ENCODE measurements at regions not wholly inside any gene's neighbourhood (a gene's known extent, or its start where the extent isn't known, plus 50 kb on each side); places are given as distances from the start of the nearest gene placed in this dataset.

DNA sequence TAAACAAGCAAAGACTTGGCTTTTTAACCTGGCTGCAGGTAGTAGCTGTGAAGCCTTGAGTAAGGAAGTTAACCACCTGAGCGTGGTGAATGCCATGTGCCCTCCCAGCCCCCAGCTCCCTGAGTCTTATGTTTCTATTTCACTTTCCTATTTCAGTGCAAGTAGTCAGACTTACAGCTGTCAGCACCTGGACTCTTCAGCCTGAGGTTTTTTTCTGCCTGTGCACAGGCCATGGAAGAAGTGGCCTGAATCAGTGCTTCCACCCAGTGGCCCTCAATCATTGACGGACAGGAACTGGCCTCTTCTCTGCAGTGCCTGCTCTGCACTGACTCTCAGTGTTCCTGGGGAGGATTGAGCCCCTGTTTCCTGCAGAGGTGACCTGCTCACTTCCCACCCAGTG is 796.4 kb downstream of the MED13L start:
- no peak for TF ChIP-seq CTCF (IDR thresholded peaks at IDR 0.05; ENCODE audit: low read depth, low read length)
- no peak overlapping the region for H3K4me3 ChIP-seq (replicated peaks in 1 of 2; ENCODE audit: low read depth in 2 of 2, low read length in 2 of 2)
- no peak for DNase-seq (ENCODE audit: low read depth in 2 of 2)

DNA sequence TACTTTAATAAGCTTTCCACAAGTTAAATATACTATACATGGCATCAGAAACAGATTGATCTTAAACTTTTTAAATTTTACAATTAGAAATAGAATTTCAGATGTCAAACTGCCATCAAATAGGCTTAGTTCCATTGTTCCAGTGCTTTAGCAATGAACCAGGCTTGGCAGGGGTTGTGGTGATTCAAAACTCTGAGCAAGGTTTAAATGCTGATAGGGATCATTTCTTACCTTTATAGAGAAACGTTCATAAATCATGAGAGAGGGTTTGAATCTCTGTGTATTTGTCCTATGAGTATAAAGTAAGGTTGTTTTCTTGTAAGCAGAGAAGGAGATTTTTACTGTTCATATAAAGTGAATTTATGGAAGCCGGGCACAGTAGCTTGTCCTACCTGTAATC is 794.5 kb upstream of the TBX3 start:
- DNase-seq (ENCODE audit: low read depth in 2 of 2), result no peak
- no peak for TF ChIP-seq CTCF (IDR thresholded peaks at IDR 0.05; ENCODE audit: low read depth, low read length)
- H3K4me3 ChIP-seq (replicated peaks in 1 of 2; ENCODE audit: low read depth in 2 of 2, low read length in 2 of 2), result no peak overlapping the region

DNA sequence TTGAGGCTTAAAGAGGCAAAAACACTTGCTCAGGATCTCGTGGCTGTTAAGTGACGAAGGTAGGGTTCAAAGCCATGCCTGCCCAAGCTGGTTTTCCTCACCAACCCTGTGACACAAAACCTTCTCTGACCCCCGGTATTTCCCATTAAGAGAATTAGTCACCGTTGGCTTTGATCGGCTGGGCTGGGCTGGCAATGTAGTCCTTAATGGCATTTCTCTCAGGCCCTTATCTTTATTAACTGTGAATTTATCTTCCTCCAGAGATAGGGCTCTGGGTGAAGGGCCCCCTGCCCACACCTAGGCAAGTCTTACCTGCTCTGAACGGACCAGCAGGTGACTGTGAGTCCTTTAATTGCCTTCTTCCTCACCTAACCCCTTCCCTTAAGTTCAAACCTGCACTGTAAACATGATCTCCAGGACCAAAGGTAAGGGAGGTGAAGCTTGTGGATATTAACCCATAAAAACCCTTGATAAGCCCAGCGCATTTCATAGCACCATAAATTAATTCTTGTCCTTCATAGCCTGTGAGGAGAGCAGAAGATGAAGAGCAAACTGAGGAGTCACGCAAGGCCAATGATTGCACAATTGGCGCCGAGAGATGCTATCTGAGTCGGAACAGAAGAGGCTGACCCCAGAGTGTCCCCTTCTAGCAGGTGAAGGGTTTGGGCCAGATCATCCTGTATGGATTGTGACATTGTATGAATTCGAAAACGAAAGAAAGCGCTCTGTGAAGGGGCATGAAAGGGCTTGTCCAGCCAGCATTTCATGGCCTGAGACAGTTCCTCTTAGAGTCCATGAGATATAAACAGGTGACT is 790.8 kb upstream of the TBX3 start:
- no peak overlapping the region for H3K4me3 ChIP-seq (replicated peaks in 1 of 2; ENCODE audit: low read depth in 2 of 2, low read length in 2 of 2)
- TF ChIP-seq CTCF (IDR thresholded peaks at IDR 0.05; ENCODE audit: low read depth, low read length), result no peak

GRCh38 chr12:115473257-115473956 is 789.4 kb upstream of the TBX3 start:
- no peak for TF ChIP-seq CTCF (IDR thresholded peaks at IDR 0.05; ENCODE audit: low read depth, low read length)
- no peak overlapping the region for H3K4me3 ChIP-seq (replicated peaks in 1 of 2; ENCODE audit: low read depth in 2 of 2, low read length in 2 of 2)
- DNase-seq (ENCODE audit: low read depth in 2 of 2), result no peak

More for the DNA sequence above, 790.8 kb upstream of the TBX3 start:
- DNase-seq (ENCODE audit: low read depth in 2 of 2), result no peak

- DNase-seq (ENCODE audit: low read depth in 2 of 2), result no peak
- no peak overlapping the region for H3K4me3 ChIP-seq (replicated peaks in 1 of 2; ENCODE audit: low read depth in 2 of 2, low read length in 2 of 2)
- no peak for TF ChIP-seq CTCF (IDR thresholded peaks at IDR 0.05; ENCODE audit: low read depth, low read length)
Observed at GRCh38 chr12:115472852-115473251, 788.9 kb upstream of the TBX3 start.

DNA sequence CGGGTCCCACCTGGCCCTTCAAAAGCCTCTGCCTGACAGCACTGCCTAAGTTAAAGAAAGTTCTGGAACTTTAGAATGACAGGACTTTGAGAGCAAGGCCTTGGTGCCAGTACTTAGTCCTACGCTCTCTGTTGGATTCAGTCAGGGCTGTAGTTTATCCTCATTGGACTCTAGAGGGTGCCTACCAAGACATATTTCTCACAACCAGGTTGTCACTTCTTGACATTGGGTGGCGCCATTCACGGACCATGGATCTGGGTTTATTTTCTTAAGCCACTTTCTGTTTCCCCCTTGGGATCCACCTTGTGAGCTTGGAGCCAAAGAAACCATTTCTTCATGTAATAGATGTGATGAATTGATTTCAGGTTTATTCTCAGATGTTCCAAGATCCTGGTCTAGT is 787.0 kb upstream of the TBX3 start:
- H3K4me3 ChIP-seq (replicated peaks in 1 of 2; ENCODE audit: low read depth in 2 of 2, low read length in 2 of 2), result no peak overlapping the region
- no peak for TF ChIP-seq CTCF (IDR thresholded peaks at IDR 0.05; ENCODE audit: low read depth, low read length)
- DNase-seq (ENCODE audit: low read depth in 2 of 2), result no peak
